ENCODE measurements at regions not wholly inside any gene's neighbourhood (a gene's known extent, or its start where the extent isn't known, plus 50 kb on each side); places are given as distances from the start of the nearest gene placed in this dataset.
"Not testable (repeated sequence)": the region's sequence is repeated elsewhere in the genome, so short reads cannot be mapped to it uniquely, and the experiment has no call there.

- DNase-seq (ENCODE audit: low spot score) = no peak
- no peak for FAIRE-seq
These were observed 482.4 kb upstream of the CAMK1G start for GRCh38 chr1:209101106-209101505.

GRCh38 chr1:209102120-209102519, 481.4 kb upstream of the CAMK1G start:
- DNase-seq (ENCODE audit: low spot score) (no peak), FAIRE-seq (no peak)

GRCh38 chr1:209102531-209102930, 481.0 kb upstream of the CAMK1G start:
- FAIRE-seq = no peak
- DNase-seq (ENCODE audit: low spot score) = no peak

GRCh38 chr1:209103092-209103491, 480.4 kb upstream of the CAMK1G start:
- DNase-seq (ENCODE audit: low spot score) (no peak), FAIRE-seq (no peak)

GRCh38 chr1:209104646-209105045, 478.9 kb upstream of the CAMK1G start:
- DNase-seq (ENCODE audit: low spot score) (no peak), FAIRE-seq (no peak)

GRCh38 chr1:209105701-209106100, 477.8 kb upstream of the CAMK1G start:
- FAIRE-seq (peak; percentile 30), DNase-seq (ENCODE audit: low spot score) (no peak)

- DNase-seq (ENCODE audit: low spot score) = peak; percentile 40
- peak; percentile 81 for FAIRE-seq
These were observed 477.2 kb upstream of the CAMK1G start for GRCh38 chr1:209106237-209106741.

GRCh38 chr1:209106861-209107260, 476.7 kb upstream of the CAMK1G start:
- DNase-seq (ENCODE audit: low spot score) = no peak
- FAIRE-seq = no peak

GRCh38 chr1:209107535-209107934, 476.0 kb upstream of the CAMK1G start:
- DNase-seq (ENCODE audit: low spot score) = no peak
- no peak for FAIRE-seq

- FAIRE-seq = no peak
These were observed 474.3 kb upstream of the CAMK1G start for GRCh38 chr1:209109001-209109785.

GRCh38 chr1:209113521-209113920, 470.0 kb upstream of the CAMK1G start:
- FAIRE-seq (no peak), DNase-seq (ENCODE audit: low spot score) (no peak)

More at GRCh38 chr1:209109001-209109785, 474.3 kb upstream of the CAMK1G start:
- no peak for DNase-seq (ENCODE audit: low spot score)

GRCh38 chr1:209116705-209117104, 466.8 kb upstream of the CAMK1G start:
- FAIRE-seq = no peak
- no peak for DNase-seq (ENCODE audit: low spot score)

- FAIRE-seq (no peak), DNase-seq (ENCODE audit: low spot score) (no peak)
These were observed 459.9 kb upstream of the CAMK1G start for GRCh38 chr1:209123601-209124000.

GRCh38 chr1:209129091-209129490, 454.4 kb upstream of the CAMK1G start:
- not testable (repeated sequence) for DNase-seq (ENCODE audit: low spot score); FAIRE-seq

- no peak for DNase-seq (ENCODE audit: low spot score)
- FAIRE-seq = no peak
These were observed 452.6 kb upstream of the CAMK1G start for GRCh38 chr1:209130886-209131285.

- DNase-seq (ENCODE audit: low spot score) (no peak), FAIRE-seq (no peak)
These were observed 450.6 kb upstream of the CAMK1G start for GRCh38 chr1:209132736-209133467.

- FAIRE-seq (no peak), DNase-seq (ENCODE audit: low spot score) (no peak)
These were observed 449.5 kb upstream of the CAMK1G start for GRCh38 chr1:209134001-209134400.

- no peak for FAIRE-seq
These were observed 439.6 kb upstream of the CAMK1G start for GRCh38 chr1:209143916-209144315.

GRCh38 chr1:209150114-209150513, 433.4 kb upstream of the CAMK1G start:
- no peak for FAIRE-seq
- DNase-seq (ENCODE audit: low spot score) = peak; percentile 55

More at GRCh38 chr1:209143916-209144315, 439.6 kb upstream of the CAMK1G start:
- DNase-seq (ENCODE audit: low spot score) = no peak

- FAIRE-seq = no peak
- DNase-seq (ENCODE audit: low spot score) = no peak
These were observed 430.1 kb upstream of the CAMK1G start for GRCh38 chr1:209153411-209153810.

GRCh38 chr1:209154912-209155311, 428.6 kb upstream of the CAMK1G start:
- no peak for DNase-seq (ENCODE audit: low spot score)
- FAIRE-seq = no peak

- no peak for FAIRE-seq
- DNase-seq (ENCODE audit: low spot score) = no peak
These were observed 428.0 kb upstream of the CAMK1G start for GRCh38 chr1:209155546-209155945.

Data from urothelium cell line (cell line).